Fibroblast of villous mesenchyme (primary cell): ENCODE measurements at regions not wholly inside any gene's neighbourhood (a gene's known extent, or its start where the extent isn't known, plus 50 kb on each side); places are given as distances from the start of the nearest gene placed in this dataset.

ENCODE experiments used
- DNase-seq: peaks from one replicate; pipeline ENCODE4 v3.0.0-alpha.2; 2010; ENCODE audit warnings: low read depth
- H3K4me3 ChIP-seq: 2 replicates; pipeline ENCODE4 v1.5.1; 2011; ENCODE audit warnings: low read depth, mild to moderate bottlenecking, low read length
- CTCF ChIP-seq: IDR thresholded peaks from 2 replicates; pipeline ENCODE4 v1.5.1; 2012; ENCODE audit warnings: low read depth, mild to moderate bottlenecking, low read length; ENCODE audit not compliant: insufficient read depth

- no peak for TF ChIP-seq CTCF
- DNase-seq, result no peak
- no peak overlapping the region for H3K4me3 ChIP-seq
These were observed 199.0 kb downstream of the SOD2 start for GRCh38 chr6:159493898-159494585.

GRCh38 chr6:159493231-159493897, 199.7 kb downstream of the SOD2 start:
- no peak for TF ChIP-seq CTCF

GRCh38 chr6:159490298-159490937, 202.6 kb downstream of the SOD2 start:
- no peak for TF ChIP-seq CTCF
- H3K4me3 ChIP-seq, result no peak overlapping the region
- no peak for DNase-seq

More at GRCh38 chr6:159493231-159493897, 199.7 kb downstream of the SOD2 start:
- H3K4me3 ChIP-seq, result no peak overlapping the region
- DNase-seq, result no peak

- no peak overlapping the region for H3K4me3 ChIP-seq
- no peak for DNase-seq
- TF ChIP-seq CTCF, result no peak
These were observed 205.4 kb downstream of the SOD2 start for GRCh38 chr6:159487636-159488035.

- TF ChIP-seq CTCF, result no peak
- DNase-seq, result no peak
- H3K4me3 ChIP-seq, result no peak overlapping the region
These were observed 209.8 kb downstream of the SOD2 start for GRCh38 chr6:159483259-159483658.

- TF ChIP-seq CTCF, result no peak
- DNase-seq, result no peak
- no peak overlapping the region for H3K4me3 ChIP-seq
These were observed 211.1 kb downstream of the SOD2 start for GRCh38 chr6:159481897-159482296.
